B cell (primary cell): ENCODE measurements at regions not wholly inside any gene's neighbourhood (a gene's known extent, or its start where the extent isn't known, plus 50 kb on each side); places are given as distances from the start of the nearest gene placed in this dataset.

Experiments
- ATAC-seq: fragments of 200-7000 bp; cut with Tn5 transposase; one replicate; pipeline ENCODE4 v1.10.0; 2021; ENCODE audit warnings: low read depth, mild to moderate bottlenecking, moderate number of reproducible peaks, moderate library complexity
- CTCF ChIA-PET: fragments of 350-600 bp; sonication (Branson Sonifier 250); formaldehyde crosslinking; loops from one replicate; lab custom pipeline; 2021; ENCODE audit warnings: antibody characterized with exemption, inconsistent platforms; lab: Charles Lee
- POLR2A ChIA-PET: fragments of 350-600 bp; sonication (Branson Sonifier 250); formaldehyde crosslinking; loops from one replicate; lab custom pipeline; 2021; ENCODE audit warnings: antibody characterized with exemption; lab: Charles Lee
- DNase-seq: peaks from one replicate; pipeline ENCODE4 v3.0.0; 2013
- H2AFZ ChIP-seq: 2 replicates; pipeline ENCODE4 v1.6.1; 2012; ENCODE audit warnings: mild to moderate bottlenecking, low read depth, low read length; ENCODE audit not compliant: insufficient read depth, poor library complexity, severe bottlenecking
- H3K27ac ChIP-seq, 2 donors: 1 replicate in 1 of 2; 2 replicates in 1 of 2; pipeline ENCODE4 v1.5.1; 2012 to 2013; ENCODE audit warnings: low read length in 2 of 2, mild to moderate bottlenecking in 2 of 2, moderate library complexity in 1 of 2
- H3K27me3 ChIP-seq, 4 experiments: fragments of 200-600 bp in 1 of 4; sonication (generic) in 1 of 4; replicated peaks in 1 of 4; 1 replicate in 2 of 4; 2 replicates in 2 of 4; pipeline versions ENCODE4 v1.6.1 to v1.7.0; 2013 to 2016; ENCODE audit warnings: low read length in 3 of 4, mild to moderate bottlenecking in 2 of 4, mixed read lengths in 1 of 4, moderate library complexity in 1 of 4; ENCODE audit not compliant: insufficient read depth in 4 of 4, control insufficient read depth in 3 of 4; ENCODE audit errors: control extremely low read depth in 1 of 4
- H3K36me3 ChIP-seq, 2 experiments: replicated peaks in 1 of 2; 1 replicate in 1 of 2; 2 replicates in 1 of 2; pipeline versions ENCODE4 v1.6.1 to v1.7.1; 2013; ENCODE audit warnings: low read length in 1 of 2; ENCODE audit not compliant: insufficient read depth in 2 of 2, control insufficient read depth in 1 of 2; ENCODE audit errors: control extremely low read depth in 1 of 2, extremely low read depth in 1 of 2
- H3K4me1 ChIP-seq, 2 donors: fragments of 200-600 bp in 1 of 2; sonication (generic) in 1 of 2; 1 replicate in 1 of 2; 2 replicates in 1 of 2; pipeline versions ENCODE4 v1.5.1 to v1.6.1; 2013 to 2017; ENCODE audit warnings: low read length in 2 of 2; ENCODE audit not compliant: control insufficient read depth in 2 of 2, insufficient read depth in 2 of 2
- H3K4me2 ChIP-seq: replicated peaks from 2 replicates; pipeline ENCODE3; 2012; ENCODE audit warnings: mild to moderate bottlenecking, low read depth, low read length; ENCODE audit not compliant: poor library complexity, severe bottlenecking
- H3K4me3 ChIP-seq, 5 experiments: fragments of 200-600 bp in 1 of 5; sonication (generic) in 1 of 5; 1 replicate in 3 of 5; 2 replicates in 2 of 5; pipeline versions ENCODE4 v1.5.1 to v1.7.0; 2011 to 2016; ENCODE audit warnings: low read length in 4 of 5, mild to moderate bottlenecking in 4 of 5, low read depth in 2 of 5, control low read depth in 1 of 5, moderate library complexity in 1 of 5; ENCODE audit not compliant: insufficient read depth in 1 of 5; ENCODE audit errors: control extremely low read depth in 1 of 5, extremely low read depth in 1 of 5
- H3K79me2 ChIP-seq: fragments of 200-600 bp; sonication (generic); one replicate; pipeline ENCODE4 v1.6.0; 2016; ENCODE audit warnings: low read length; ENCODE audit not compliant: control insufficient read depth, insufficient read depth
- H3K9ac ChIP-seq: fragments of 200-600 bp; sonication (generic); 2 replicates; pipeline ENCODE4 v1.6.1; 2017; ENCODE audit warnings: mild to moderate bottlenecking, low read length, moderate library complexity
- H3K9me3 ChIP-seq, 3 donors: one replicate each; pipeline versions ENCODE4 v1.6.1 to v1.7.1; 2013; ENCODE audit warnings: low read length in 2 of 3; ENCODE audit not compliant: control insufficient read depth in 2 of 3, insufficient read depth in 1 of 3; ENCODE audit errors: control extremely low read depth in 1 of 3
- H4K20me1 ChIP-seq: 2 replicates; pipeline ENCODE4 v1.6.0; 2012; ENCODE audit warnings: mild to moderate bottlenecking, low read length; ENCODE audit not compliant: insufficient read depth, control insufficient read depth, poor library complexity, severe bottlenecking
- H3K27ac Mint-ChIP-seq: one replicate; pipeline ENCODE4 v1.8.0; 2021; ENCODE audit warnings: mixed read lengths
- H3K27me3 Mint-ChIP-seq: one replicate; pipeline ENCODE4 v1.8.0; 2021; ENCODE audit warnings: mixed read lengths
- H3K4me1 Mint-ChIP-seq: one replicate; pipeline ENCODE4 v1.8.0; 2021; ENCODE audit warnings: mixed read lengths
- H3K4me3 Mint-ChIP-seq: one replicate; pipeline ENCODE4 v1.8.0; 2021; ENCODE audit warnings: mixed read lengths
- H3K9me3 Mint-ChIP-seq: one replicate; pipeline ENCODE4 v1.8.0; 2022; ENCODE audit warnings: mixed read lengths; ENCODE audit not compliant: insufficient read depth
- CTCF ChIP-seq: fragments of 200-600 bp; IDR thresholded peaks from one replicate; pipeline ENCODE4 v1.8.0; 2022; ENCODE audit warnings: antibody characterized with exemption, mild to moderate bottlenecking
- EZH2 ChIP-seq: IDR thresholded peaks from 2 replicates; pipeline ENCODE4 v1.6.1; 2012; ENCODE audit warnings: borderline replicate concordance, low read depth, mild to moderate bottlenecking, moderate library complexity, low read length; ENCODE audit not compliant: insufficient read depth, poor library complexity, severe bottlenecking
- WGBS: methylation state at CpG from one replicate; pipeline ENCODE4 v1.1.5; 2013; ENCODE audit warnings: missing lambda C conversion rate; ENCODE audit not compliant: insufficient coverage; 5-methylcytosine and 5-hydroxymethylcytosine counted together
- intact Hi-C: fragments of 100-400 bp; cut with micrococcal nuclease; formaldehyde crosslinking; loops from one replicate; pipeline ENCODE4 v1.10.0; 2022

GRCh38 chr2:129882476-129882875 lies 97.0 kb upstream of the RAB6C start:
- H3K27me3 Mint-ChIP-seq = peaks cover 10% of the 10 kb centered on the region

GRCh38 chr2:129883121-129883520 lies 96.3 kb upstream of the RAB6C start:
- H3K27ac Mint-ChIP-seq = no peak overlapping the region
- POLR2A ChIA-PET = no interaction called here
- peaks cover 0 to 3% of the 10 kb centered on the region in 2 donors for H3K4me1 ChIP-seq
- H3K4me3 ChIP-seq = no peak overlapping the region
- no peaks in the 10 kb centered on the region for H3K36me3 ChIP-seq
- DNase-seq = no peak
- intact Hi-C loops = no loop called here
- H3K27me3 ChIP-seq = peaks cover 0 to 6% (median 3%) of the 10 kb centered on the region in 4 experiments
- H2AFZ ChIP-seq = no peak overlapping the region
- no peaks in the 10 kb centered on the region for H3K9me3 ChIP-seq
- peaks cover 5% of the 10 kb centered on the region for H3K4me1 Mint-ChIP-seq
- H3K4me3 Mint-ChIP-seq = no peak overlapping the region
- H3K79me2 ChIP-seq = no peaks in the 10 kb centered on the region
- CTCF ChIA-PET = no interaction called here
- no peak overlapping the region for H3K9ac ChIP-seq
- ATAC-seq = no peak
- no peak overlapping the region for H3K4me2 ChIP-seq
- TF ChIP-seq CTCF = no peak
- no peak for TF ChIP-seq EZH2
- no peaks in the 10 kb centered on the region for H4K20me1 ChIP-seq
- H3K27ac ChIP-seq = no peak overlapping the region
- H3K9me3 Mint-ChIP-seq = no peaks in the 10 kb centered on the region
- WGBS = 88% methylated on average over 3 of the region's 3 CpGs
- peaks cover 13% of the 10 kb centered on the region for H3K27me3 Mint-ChIP-seq

More at GRCh38 chr2:129882476-129882875, 97.0 kb upstream of the RAB6C start:
- Histone ChIP-seq H2AFZ (no peak overlapping the region), H4K20me1 (no peaks in the 10 kb centered on the region), H3K4me1 (peaks cover 0 to 7% of the 10 kb centered on the region in 2 donors), H3K4me3 (no peak overlapping the region), H3K36me3 (no peaks in the 10 kb centered on the region), H3K79me2 (no peaks in the 10 kb centered on the region), H3K27ac (no peak overlapping the region), H3K9ac (no peak overlapping the region), H3K4me2 (no peak overlapping the region), H3K27me3 (peaks cover 0 to under 1% (median under 1%) of the 10 kb centered on the region in 4 experiments), H3K9me3 (no peaks in the 10 kb centered on the region)
- Mint-ChIP-seq H3K9me3 (no peaks in the 10 kb centered on the region), H3K4me3 (no peak overlapping the region), H3K4me1 (peaks cover 5% of the 10 kb centered on the region), H3K27ac (no peak overlapping the region)
- no peak for DNase-seq
- 98% methylated on average over 6 of the region's 6 CpGs for WGBS
- intact Hi-C loops = no loop called here
- ChIA-PET POLR2A (no interaction called here), CTCF (no interaction called here)
- ATAC-seq = no peak
- no peak for TF ChIP-seq EZH2
- no peak for TF ChIP-seq CTCF
